ENCODE measurements at regions not wholly inside any gene's neighbourhood (a gene's known extent, or its start where the extent isn't known, plus 50 kb on each side); places are given as distances from the start of the nearest gene placed in this dataset.

DNA sequence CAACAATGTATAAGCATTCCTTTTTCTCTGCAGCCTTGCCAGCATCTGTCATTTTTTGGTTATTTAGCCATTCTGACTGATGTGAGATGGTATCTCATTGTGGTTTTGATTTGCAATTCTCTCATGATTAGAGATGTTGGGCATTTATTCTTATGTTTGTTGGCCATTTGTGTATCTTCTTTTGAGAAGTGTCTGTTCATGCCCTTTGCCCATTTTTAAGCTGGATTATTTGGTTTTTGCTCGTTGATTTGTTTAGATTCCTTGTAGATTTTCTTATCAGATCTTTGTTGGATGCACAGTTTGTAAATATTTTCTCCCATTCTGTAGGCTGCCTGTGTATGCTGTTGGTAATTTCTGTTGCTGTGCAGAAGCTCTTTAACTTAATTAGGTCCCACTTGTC is 259.6 kb upstream of the SESN3 start:
- H3K9me3 ChIP-seq: no peaks in the 10 kb centered on the region
- H3K36me3 ChIP-seq: no peaks in the 10 kb centered on the region
- H3K4me1 ChIP-seq: no peaks in the 10 kb centered on the region
- intact Hi-C loops (cut with DNase I): no loop called here
- TF ChIP-seq, protein P1, sequence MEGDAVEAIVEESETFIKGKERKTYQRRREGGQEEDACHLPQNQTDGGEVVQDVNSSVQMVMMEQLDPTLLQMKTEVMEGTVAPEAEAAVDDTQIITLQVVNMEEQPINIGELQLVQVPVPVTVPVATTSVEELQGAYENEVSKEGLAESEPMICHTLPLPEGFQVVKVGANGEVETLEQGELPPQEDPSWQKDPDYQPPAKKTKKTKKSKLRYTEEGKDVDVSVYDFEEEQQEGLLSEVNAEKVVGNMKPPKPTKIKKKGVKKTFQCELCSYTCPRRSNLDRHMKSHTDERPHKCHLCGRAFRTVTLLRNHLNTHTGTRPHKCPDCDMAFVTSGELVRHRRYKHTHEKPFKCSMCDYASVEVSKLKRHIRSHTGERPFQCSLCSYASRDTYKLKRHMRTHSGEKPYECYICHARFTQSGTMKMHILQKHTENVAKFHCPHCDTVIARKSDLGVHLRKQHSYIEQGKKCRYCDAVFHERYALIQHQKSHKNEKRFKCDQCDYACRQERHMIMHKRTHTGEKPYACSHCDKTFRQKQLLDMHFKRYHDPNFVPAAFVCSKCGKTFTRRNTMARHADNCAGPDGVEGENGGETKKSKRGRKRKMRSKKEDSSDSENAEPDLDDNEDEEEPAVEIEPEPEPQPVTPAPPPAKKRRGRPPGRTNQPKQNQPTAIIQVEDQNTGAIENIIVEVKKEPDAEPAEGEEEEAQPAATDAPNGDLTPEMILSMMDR (IDR thresholded peaks at IDR 0.05): no peak
- H3K4me3 ChIP-seq: no peak overlapping the region
- H3K27me3 ChIP-seq: no peaks in the 10 kb centered on the region
- no peak for DNase-seq
- no peak overlapping the region for H3K9ac ChIP-seq (ENCODE audit: low read depth in 2 of 2, low read length in 2 of 2)
- H3K27ac ChIP-seq: no peak overlapping the region

DNA sequence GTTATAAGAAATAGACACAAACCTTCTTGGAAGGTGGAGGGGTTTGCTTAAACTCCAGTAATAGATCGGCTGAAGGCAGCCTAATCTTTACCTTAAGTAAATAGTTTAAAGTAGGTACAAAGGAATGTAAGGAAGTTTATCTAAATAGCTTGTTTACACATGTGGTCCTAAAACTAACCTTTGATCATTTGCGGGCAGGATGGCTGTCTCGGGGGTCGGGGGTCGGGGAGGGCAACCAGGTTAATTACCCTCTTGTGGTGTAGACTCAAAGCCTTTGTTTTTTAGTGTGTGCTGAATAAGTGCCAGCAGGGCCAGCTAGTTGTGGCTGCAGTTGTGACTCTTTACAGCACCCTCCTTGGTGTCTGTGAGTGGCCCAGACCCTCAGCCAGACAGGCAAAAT is 256.9 kb upstream of the SESN3 start:
- H3K27me3 ChIP-seq: no peaks in the 10 kb centered on the region
- no peak overlapping the region for H3K4me3 ChIP-seq
- no peak overlapping the region for H3K9ac ChIP-seq (ENCODE audit: low read depth in 2 of 2, low read length in 2 of 2)
- no peak overlapping the region for H3K27ac ChIP-seq
- no peaks in the 10 kb centered on the region for H3K36me3 ChIP-seq
- H3K9me3 ChIP-seq: no peaks in the 10 kb centered on the region
- DNase-seq: no peak
- TF ChIP-seq, protein P1 (IDR thresholded peaks at IDR 0.05): no peak
- intact Hi-C loops (cut with DNase I): no loop called here
- no peaks in the 10 kb centered on the region for H3K4me1 ChIP-seq

- H3K36me3 ChIP-seq: no peaks in the 10 kb centered on the region
- no peaks in the 10 kb centered on the region for H3K27me3 ChIP-seq
- no peak overlapping the region for H3K4me3 ChIP-seq
- no peaks in the 10 kb centered on the region for H3K4me1 ChIP-seq
- DNase-seq: no peak
- no peak overlapping the region for H3K9ac ChIP-seq (ENCODE audit: low read depth in 2 of 2, low read length in 2 of 2)
- no peak overlapping the region for H3K27ac ChIP-seq
- TF ChIP-seq, protein P1 (IDR thresholded peaks at IDR 0.05): no peak
- no peaks in the 10 kb centered on the region for H3K9me3 ChIP-seq
- intact Hi-C loops (cut with DNase I): no loop called here
These were observed 256.4 kb upstream of the SESN3 start for GRCh38 chr11:95487391-95487790.

- Histone ChIP-seq H3K36me3 (no peaks in the 10 kb centered on the region), H3K27ac (no peak overlapping the region), H3K9ac (ENCODE audit: low read depth in 2 of 2, low read length in 2 of 2) (no peak overlapping the region), H3K9me3 (no peaks in the 10 kb centered on the region), H3K4me1 (no peaks in the 10 kb centered on the region), H3K27me3 (no peaks in the 10 kb centered on the region), H3K4me3 (no peak overlapping the region)
- intact Hi-C loops (cut with DNase I): no loop called here
- DNase-seq: no peak
- TF ChIP-seq, protein P1 (IDR thresholded peaks at IDR 0.05): no peak
These were observed 256.0 kb upstream of the SESN3 start for GRCh38 chr11:95486979-95487378.

DNA sequence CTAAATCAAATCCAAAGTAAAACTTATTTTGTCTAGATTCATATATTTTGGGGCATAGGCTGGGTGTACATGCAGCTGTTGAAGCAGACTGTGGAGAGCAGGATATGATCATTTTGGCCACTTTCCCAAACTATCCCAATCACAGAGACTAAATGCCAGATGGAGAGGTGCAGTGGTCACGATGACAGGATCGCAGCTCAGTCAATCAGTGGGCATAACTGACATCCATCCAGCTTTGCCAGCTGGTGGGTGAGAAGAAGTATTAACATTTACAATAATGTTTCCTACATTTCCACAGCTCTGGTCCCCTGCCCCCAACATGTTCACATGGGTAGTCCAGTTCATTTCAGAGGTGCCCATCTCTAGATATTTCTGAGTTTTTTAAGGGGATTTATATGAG is 255.5 kb upstream of the SESN3 start:
- DNase-seq: no peak
- Histone ChIP-seq H3K27ac (no peak overlapping the region), H3K9ac (ENCODE audit: low read depth in 2 of 2, low read length in 2 of 2) (no peak overlapping the region), H3K4me1 (no peaks in the 10 kb centered on the region), H3K36me3 (no peaks in the 10 kb centered on the region), H3K4me3 (no peak overlapping the region), H3K27me3 (no peaks in the 10 kb centered on the region), H3K9me3 (no peaks in the 10 kb centered on the region)
- TF ChIP-seq, protein P1 (IDR thresholded peaks at IDR 0.05): no peak
- intact Hi-C loops (cut with DNase I): no loop called here

Data from colonic mucosa (tissue), 4 donors.